ENCODE measurements at regions not wholly inside any gene's neighbourhood (a gene's known extent, or its start where the extent isn't known, plus 50 kb on each side); places are given as distances from the start of the nearest gene placed in this dataset.

DNA sequence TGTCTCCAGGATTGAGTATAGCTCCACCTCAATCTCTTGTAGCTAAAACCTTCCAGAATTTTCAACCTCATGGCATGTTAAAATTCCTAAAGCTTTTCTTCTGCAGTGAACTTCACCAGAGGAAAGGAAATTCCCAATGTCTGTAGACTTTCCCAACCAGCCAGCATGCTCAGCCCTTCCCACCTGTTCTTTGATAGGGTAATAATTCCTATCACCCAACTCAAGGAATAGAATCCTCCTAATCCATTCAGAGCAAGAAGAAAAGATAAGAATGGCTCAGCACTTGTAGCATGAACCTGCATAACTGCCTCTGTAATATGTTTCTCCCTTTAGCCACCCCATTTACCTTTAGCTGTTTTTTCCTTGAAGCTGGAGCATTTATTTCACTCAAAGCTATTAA, 301.8 kb upstream of the GADL1 start:
- TF ChIP-seq, protein P1, sequence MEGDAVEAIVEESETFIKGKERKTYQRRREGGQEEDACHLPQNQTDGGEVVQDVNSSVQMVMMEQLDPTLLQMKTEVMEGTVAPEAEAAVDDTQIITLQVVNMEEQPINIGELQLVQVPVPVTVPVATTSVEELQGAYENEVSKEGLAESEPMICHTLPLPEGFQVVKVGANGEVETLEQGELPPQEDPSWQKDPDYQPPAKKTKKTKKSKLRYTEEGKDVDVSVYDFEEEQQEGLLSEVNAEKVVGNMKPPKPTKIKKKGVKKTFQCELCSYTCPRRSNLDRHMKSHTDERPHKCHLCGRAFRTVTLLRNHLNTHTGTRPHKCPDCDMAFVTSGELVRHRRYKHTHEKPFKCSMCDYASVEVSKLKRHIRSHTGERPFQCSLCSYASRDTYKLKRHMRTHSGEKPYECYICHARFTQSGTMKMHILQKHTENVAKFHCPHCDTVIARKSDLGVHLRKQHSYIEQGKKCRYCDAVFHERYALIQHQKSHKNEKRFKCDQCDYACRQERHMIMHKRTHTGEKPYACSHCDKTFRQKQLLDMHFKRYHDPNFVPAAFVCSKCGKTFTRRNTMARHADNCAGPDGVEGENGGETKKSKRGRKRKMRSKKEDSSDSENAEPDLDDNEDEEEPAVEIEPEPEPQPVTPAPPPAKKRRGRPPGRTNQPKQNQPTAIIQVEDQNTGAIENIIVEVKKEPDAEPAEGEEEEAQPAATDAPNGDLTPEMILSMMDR (IDR thresholded peaks at IDR 0.05): no peak
- TF ChIP-seq ZFX (IDR thresholded peaks at IDR 0.05; ENCODE audit: borderline replicate concordance): no peak
